Activated CD4-positive, alpha-beta memory T cell treated with anti-CD3 and anti-CD28 coated beads, Interleukin-2, amount 10 ng/mL, durations not matched to agents 7 days and 5 days (primary cell): ENCODE measurements at regions not wholly inside any gene's neighbourhood (a gene's known extent, or its start where the extent isn't known, plus 50 kb on each side); places are given as distances from the start of the nearest gene placed in this dataset.

Source experiments
- CTCF ChIA-PET: fragments of 350-600 bp; sonication (Branson Sonifier 250); formaldehyde crosslinking; loops from one replicate; lab custom pipeline; 2021; ENCODE audit warnings: antibody characterized with exemption, inconsistent platforms; lab: Charles Lee
- POLR2A ChIA-PET: fragments of 350-600 bp; sonication (Branson Sonifier 250); formaldehyde crosslinking; loops from one replicate; lab custom pipeline; 2021; ENCODE audit warnings: antibody characterized with exemption; lab: Charles Lee
- DNase-seq: peaks from one replicate; pipeline ENCODE4 v3.0.0-alpha.2; 2020
- H3K27ac Mint-ChIP-seq: one replicate; pipeline ENCODE4 v1.8.0; 2021; ENCODE audit warnings: mild to moderate bottlenecking, mixed read lengths
- H3K27me3 Mint-ChIP-seq: one replicate; pipeline ENCODE4 v1.8.0; 2021; ENCODE audit warnings: mixed read lengths
- H3K36me3 Mint-ChIP-seq: one replicate; pipeline ENCODE4 v1.8.0; 2021; ENCODE audit warnings: low read depth, mixed read lengths
- H3K4me1 Mint-ChIP-seq: one replicate; pipeline ENCODE4 v1.8.0; 2021; ENCODE audit warnings: mixed read lengths
- H3K4me3 Mint-ChIP-seq: one replicate; pipeline ENCODE4 v1.8.0; 2021; ENCODE audit warnings: mild to moderate bottlenecking, mixed read lengths
- H3K9me3 Mint-ChIP-seq: one replicate; pipeline ENCODE4 v1.8.0; 2021; ENCODE audit warnings: mixed read lengths

DNA sequence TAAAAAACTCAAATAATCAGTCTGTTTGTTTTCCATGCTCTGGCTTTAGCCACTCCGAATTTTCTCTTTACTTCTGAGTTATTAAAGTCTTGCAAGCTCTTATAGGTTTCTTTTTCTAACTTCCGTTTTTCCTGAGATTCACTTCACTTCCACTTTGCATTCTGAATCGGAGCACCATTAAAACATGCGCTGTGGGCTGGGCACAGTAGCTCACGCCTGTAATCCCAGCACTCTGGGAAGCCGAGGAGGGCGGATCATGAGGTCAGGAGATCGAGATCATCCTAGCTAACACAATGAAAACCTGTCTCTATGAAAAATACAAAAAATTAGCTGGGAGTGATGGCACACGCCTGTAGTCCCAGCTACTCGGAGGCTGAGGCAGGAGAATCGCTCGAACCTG, 357.9 kb downstream of the SLITRK6 start:
- DNase-seq = no peak
- Mint-ChIP-seq H3K27me3 (no peaks in the 10 kb centered on the region), H3K9me3 (no peaks in the 10 kb centered on the region), H3K4me1 (no peaks in the 10 kb centered on the region), H3K4me3 (no peak overlapping the region), H3K27ac (no peak overlapping the region), H3K36me3 (no peaks in the 10 kb centered on the region)
- ChIA-PET POLR2A (no interaction called here), CTCF (no interaction called here)

- Mint-ChIP-seq H3K27ac (no peak overlapping the region), H3K36me3 (no peaks in the 10 kb centered on the region), H3K9me3 (no peaks in the 10 kb centered on the region), H3K4me1 (no peaks in the 10 kb centered on the region), H3K27me3 (no peaks in the 10 kb centered on the region), H3K4me3 (no peak overlapping the region)
- ChIA-PET POLR2A (no interaction called here), CTCF (no interaction called here)
- no peak for DNase-seq
Observed at GRCh38 chr13:85436029-85436428, 363.2 kb downstream of the SLITRK6 start.

- Mint-ChIP-seq H3K27me3 (no peaks in the 10 kb centered on the region), H3K27ac (no peak overlapping the region), H3K4me3 (no peak overlapping the region), H3K9me3 (no peaks in the 10 kb centered on the region), H3K36me3 (no peaks in the 10 kb centered on the region), H3K4me1 (no peaks in the 10 kb centered on the region)
- CTCF ChIA-PET = no interaction called here
- DNase-seq = no peak
- POLR2A ChIA-PET = no interaction called here
Observed at GRCh38 chr13:85434927-85435326, 364.3 kb downstream of the SLITRK6 start.

DNA sequence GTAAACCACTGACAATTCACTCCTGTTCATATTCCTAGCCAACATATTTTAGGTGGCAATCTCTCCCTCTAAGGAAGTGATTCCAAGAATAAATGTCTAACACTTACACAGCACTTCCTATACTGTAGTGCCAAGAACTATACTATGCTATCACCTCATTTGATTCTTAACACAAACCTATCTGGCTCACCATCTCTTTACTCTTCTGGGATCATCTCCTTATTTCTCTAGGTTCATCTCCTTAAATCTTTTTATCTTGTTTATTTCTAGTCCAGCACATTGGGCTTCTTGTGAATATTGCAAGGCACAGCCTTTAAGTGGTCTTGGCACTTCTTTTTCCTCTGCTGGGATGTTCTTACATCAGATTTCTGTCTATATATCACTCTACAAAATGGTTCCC, 366.3 kb downstream of the SLITRK6 start:
- Mint-ChIP-seq H3K27me3 (no peaks in the 10 kb centered on the region), H3K4me3 (no peak overlapping the region), H3K4me1 (no peaks in the 10 kb centered on the region), H3K27ac (no peak overlapping the region), H3K9me3 (peaks cover 2% of the 10 kb centered on the region), H3K36me3 (no peaks in the 10 kb centered on the region)
- no peak for DNase-seq
- ChIA-PET CTCF (no interaction called here), POLR2A (no interaction called here)

GRCh38 chr13:85431720-85432119, 367.5 kb downstream of the SLITRK6 start:
- Mint-ChIP-seq H3K4me3 (no peak overlapping the region), H3K27me3 (no peaks in the 10 kb centered on the region), H3K4me1 (no peaks in the 10 kb centered on the region), H3K9me3 (peaks cover 2% of the 10 kb centered on the region), H3K36me3 (no peaks in the 10 kb centered on the region), H3K27ac (no peak overlapping the region)
- CTCF ChIA-PET = no interaction called here
- POLR2A ChIA-PET = no interaction called here
- DNase-seq = no peak

DNA sequence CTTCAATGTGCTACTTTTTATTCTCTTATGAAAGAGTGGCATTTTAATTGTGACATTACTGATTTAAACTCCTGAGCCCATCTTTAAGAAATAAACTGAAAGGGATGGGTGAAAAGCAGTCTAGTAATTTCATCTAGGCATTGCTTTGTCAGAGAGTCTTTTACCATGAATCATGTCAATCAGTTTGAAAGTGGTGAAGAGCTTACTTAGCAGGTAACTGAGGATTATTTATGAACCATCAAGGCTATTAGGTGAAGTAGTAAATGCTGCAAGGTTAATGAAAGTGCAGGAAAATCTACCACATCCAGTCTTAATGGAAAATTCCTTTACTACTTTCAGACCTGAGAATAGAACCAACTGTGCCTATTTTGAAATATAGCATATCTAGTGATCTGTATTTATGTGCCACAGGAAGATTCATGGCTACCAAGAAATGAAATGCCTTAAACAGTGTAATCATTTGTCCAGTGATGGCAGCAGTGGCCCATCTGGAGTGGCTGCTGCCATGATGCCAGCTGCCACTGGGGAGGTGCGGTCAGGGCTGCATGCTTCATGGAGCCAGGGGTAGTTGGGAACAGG, 368.9 kb downstream of the SLITRK6 start:
- H3K4me1 Mint-ChIP-seq = no peaks in the 10 kb centered on the region
- ChIA-PET POLR2A (no interaction called here), CTCF (no interaction called here)
- no peak for DNase-seq
- no peak overlapping the region for H3K27ac Mint-ChIP-seq
- no peak overlapping the region for H3K4me3 Mint-ChIP-seq
- no peaks in the 10 kb centered on the region for H3K27me3 Mint-ChIP-seq
- no peaks in the 10 kb centered on the region for H3K36me3 Mint-ChIP-seq
- peaks cover 2% of the 10 kb centered on the region for H3K9me3 Mint-ChIP-seq

- POLR2A ChIA-PET = no interaction called here
- no peaks in the 10 kb centered on the region for H3K36me3 Mint-ChIP-seq
- CTCF ChIA-PET = no interaction called here
- H3K27ac Mint-ChIP-seq = no peak overlapping the region
- peaks cover 2% of the 10 kb centered on the region for H3K9me3 Mint-ChIP-seq
- no peak for DNase-seq
- H3K4me1 Mint-ChIP-seq = no peaks in the 10 kb centered on the region
- no peak overlapping the region for H3K4me3 Mint-ChIP-seq
- no peaks in the 10 kb centered on the region for H3K27me3 Mint-ChIP-seq
Observed at GRCh38 chr13:85427416-85427815, 371.8 kb downstream of the SLITRK6 start.

DNA sequence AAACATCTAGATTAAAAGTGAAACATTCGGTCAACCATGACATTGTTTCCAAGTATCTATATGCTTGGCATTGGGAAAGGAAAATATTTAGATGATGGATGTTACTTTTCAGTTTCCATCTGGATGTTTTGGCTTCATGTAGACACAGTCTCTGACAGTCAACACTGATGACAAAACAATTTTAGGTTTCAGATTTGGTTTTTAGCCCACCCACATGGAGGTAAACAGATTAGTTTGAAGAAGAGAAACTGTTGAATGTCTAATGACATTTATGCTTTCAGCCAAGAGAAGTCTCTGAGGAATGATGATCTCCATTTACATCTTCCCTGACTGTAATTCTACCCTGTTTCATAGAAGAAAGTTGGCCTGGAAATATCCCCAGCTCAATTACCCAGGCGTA, 379.1 kb downstream of the SLITRK6 start:
- no peak overlapping the region for H3K27ac Mint-ChIP-seq
- ChIA-PET CTCF (no interaction called here), POLR2A (no interaction called here)
- H3K27me3 Mint-ChIP-seq = no peaks in the 10 kb centered on the region
- no peaks in the 10 kb centered on the region for H3K9me3 Mint-ChIP-seq
- no peaks in the 10 kb centered on the region for H3K4me1 Mint-ChIP-seq
- DNase-seq = no peak
- no peak overlapping the region for H3K4me3 Mint-ChIP-seq
- no peaks in the 10 kb centered on the region for H3K36me3 Mint-ChIP-seq

GRCh38 chr13:85419611-85420010, 379.6 kb downstream of the SLITRK6 start:
- Mint-ChIP-seq H3K9me3 (no peaks in the 10 kb centered on the region), H3K4me3 (no peak overlapping the region), H3K4me1 (no peaks in the 10 kb centered on the region), H3K27me3 (no peaks in the 10 kb centered on the region), H3K27ac (no peak overlapping the region), H3K36me3 (no peaks in the 10 kb centered on the region)
- DNase-seq = no peak
- ChIA-PET CTCF (no interaction called here), POLR2A (no interaction called here)

- no peaks in the 10 kb centered on the region for H3K36me3 Mint-ChIP-seq
- CTCF ChIA-PET = no interaction called here
- H3K4me1 Mint-ChIP-seq = no peaks in the 10 kb centered on the region
- no peak for DNase-seq
- H3K4me3 Mint-ChIP-seq = no peak overlapping the region
- no peaks in the 10 kb centered on the region for H3K27me3 Mint-ChIP-seq
- POLR2A ChIA-PET = no interaction called here
- H3K9me3 Mint-ChIP-seq = no peaks in the 10 kb centered on the region
- no peak overlapping the region for H3K27ac Mint-ChIP-seq
Observed at GRCh38 chr13:85417807-85418206, 381.4 kb downstream of the SLITRK6 start.

GRCh38 chr13:85413664-85414063, 385.6 kb downstream of the SLITRK6 start:
- peaks cover 2% of the 10 kb centered on the region for H3K9me3 Mint-ChIP-seq
- no peaks in the 10 kb centered on the region for H3K4me1 Mint-ChIP-seq
- DNase-seq = no peak
- no peak overlapping the region for H3K4me3 Mint-ChIP-seq
- POLR2A ChIA-PET = no interaction called here
- H3K36me3 Mint-ChIP-seq = no peaks in the 10 kb centered on the region
- no peaks in the 10 kb centered on the region for H3K27me3 Mint-ChIP-seq
- CTCF ChIA-PET = no interaction called here
- H3K27ac Mint-ChIP-seq = no peak overlapping the region

DNA sequence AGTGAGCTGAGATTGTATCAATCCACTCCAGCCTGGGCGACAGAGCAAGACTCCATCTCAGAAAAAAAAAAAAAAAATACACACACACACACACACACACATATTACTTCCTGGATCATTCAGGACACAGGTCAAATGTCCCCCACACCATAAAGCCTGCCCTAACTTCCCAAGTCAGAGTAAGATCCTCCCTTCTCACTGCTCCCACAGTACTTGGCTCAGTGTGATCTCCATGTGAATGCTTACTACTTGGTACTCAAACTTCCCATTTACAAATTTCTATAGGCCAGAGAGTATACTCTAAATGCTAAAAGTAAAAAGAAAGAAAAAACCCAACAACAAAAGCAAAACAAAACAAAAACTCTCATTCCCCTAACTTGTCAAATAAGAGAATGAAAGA, 386.8 kb downstream of the SLITRK6 start:
- Mint-ChIP-seq H3K36me3 (no peaks in the 10 kb centered on the region), H3K9me3 (peaks cover 2% of the 10 kb centered on the region), H3K4me1 (no peaks in the 10 kb centered on the region), H3K4me3 (no peak overlapping the region), H3K27ac (no peak overlapping the region), H3K27me3 (no peaks in the 10 kb centered on the region)
- CTCF ChIA-PET = no interaction called here
- DNase-seq = no peak
- POLR2A ChIA-PET = no interaction called here

- H3K27me3 Mint-ChIP-seq = no peaks in the 10 kb centered on the region
- ChIA-PET CTCF (no interaction called here), POLR2A (no interaction called here)
- peaks cover 2% of the 10 kb centered on the region for H3K9me3 Mint-ChIP-seq
- H3K4me1 Mint-ChIP-seq = no peaks in the 10 kb centered on the region
- DNase-seq = no peak
- no peak overlapping the region for H3K27ac Mint-ChIP-seq
- H3K36me3 Mint-ChIP-seq = no peaks in the 10 kb centered on the region
- no peak overlapping the region for H3K4me3 Mint-ChIP-seq
Observed at GRCh38 chr13:85411591-85411990, 387.6 kb downstream of the SLITRK6 start.

DNA sequence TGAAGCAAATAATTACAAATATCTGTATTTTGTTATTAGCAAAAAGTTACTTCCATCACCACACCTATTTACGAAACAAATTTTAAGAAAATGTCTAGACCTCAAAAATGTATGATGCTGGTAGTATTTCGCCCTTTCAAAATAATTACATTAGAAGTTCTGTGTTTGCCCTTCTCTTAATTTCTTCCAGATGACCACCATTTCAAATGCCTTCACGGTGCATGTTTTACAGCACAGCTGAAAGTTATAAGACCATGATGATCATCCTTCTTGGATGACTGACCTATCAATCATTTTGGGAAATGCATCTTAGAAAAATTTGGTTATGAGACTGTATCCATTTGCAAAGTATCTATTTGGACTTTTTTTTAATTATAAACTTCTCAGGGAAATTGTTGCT, 390.8 kb downstream of the SLITRK6 start:
- CTCF ChIA-PET = no interaction called here
- Mint-ChIP-seq H3K9me3 (peaks cover 2% of the 10 kb centered on the region), H3K27me3 (no peaks in the 10 kb centered on the region), H3K36me3 (no peaks in the 10 kb centered on the region), H3K4me3 (no peak overlapping the region), H3K4me1 (no peaks in the 10 kb centered on the region), H3K27ac (no peak overlapping the region)
- POLR2A ChIA-PET = no interaction called here
- DNase-seq = no peak
